SW480 (cell line): ENCODE measurements at regions not wholly inside any gene's neighbourhood (a gene's known extent, or its start where the extent isn't known, plus 50 kb on each side); places are given as distances from the start of the nearest gene placed in this dataset.

Experiments
- DNase-seq: peaks from one replicate; pipeline ENCODE4 v3.0.0-alpha.2; 2016; ENCODE audit warnings: low spot score

- DNase-seq, result peak; percentile 53
These were observed 283.1 kb downstream of the LMX1A start for GRCh38 chr1:165073185-165074007.

- DNase-seq, result no peak
These were observed 285.8 kb downstream of the LMX1A start for GRCh38 chr1:165070675-165071074.

GRCh38 chr1:165069829-165070228 is 286.7 kb downstream of the LMX1A start:
- no peak for DNase-seq

- no peak for DNase-seq
These were observed 287.8 kb downstream of the LMX1A start for GRCh38 chr1:165068741-165069140.

GRCh38 chr1:165067829-165068228 is 288.7 kb downstream of the LMX1A start:
- DNase-seq, result no peak

- no peak for DNase-seq
These were observed 293.1 kb downstream of the LMX1A start for GRCh38 chr1:165063181-165063965.

- DNase-seq, result no peak
These were observed 294.2 kb downstream of the LMX1A start for GRCh38 chr1:165062346-165062745.

- no peak for DNase-seq
These were observed 296.2 kb downstream of the LMX1A start for GRCh38 chr1:165060285-165060793.

GRCh38 chr1:165057956-165058355 is 298.6 kb downstream of the LMX1A start:
- DNase-seq, result no peak

GRCh38 chr1:165056914-165057313 is 299.6 kb downstream of the LMX1A start:
- no peak for DNase-seq

- DNase-seq, result no peak
These were observed 300.9 kb downstream of the LMX1A start for GRCh38 chr1:165055581-165055980.

GRCh38 chr1:165054627-165055026 is 301.9 kb downstream of the LMX1A start:
- DNase-seq, result no peak

GRCh38 chr1:165053351-165053750 is 303.2 kb downstream of the LMX1A start:
- no peak for DNase-seq

GRCh38 chr1:165052936-165053335 is 303.6 kb downstream of the LMX1A start:
- no peak for DNase-seq

- DNase-seq, result no peak
These were observed 304.1 kb downstream of the LMX1A start for GRCh38 chr1:165052431-165052830.

GRCh38 chr1:165050246-165050645 is 306.3 kb downstream of the LMX1A start:
- peak; percentile 48 for DNase-seq

- no peak for DNase-seq
These were observed 308.5 kb downstream of the LMX1A start for GRCh38 chr1:165047994-165048393.

- DNase-seq, result no peak
These were observed 310.6 kb downstream of the LMX1A start for GRCh38 chr1:165045902-165046301.

- no peak for DNase-seq
These were observed 315.9 kb downstream of the LMX1A start for GRCh38 chr1:165040641-165041040.

GRCh38 chr1:165039996-165040395 is 316.5 kb downstream of the LMX1A start:
- DNase-seq, result no peak

GRCh38 chr1:165036403-165036802 is 320.1 kb downstream of the LMX1A start:
- DNase-seq, result no peak

GRCh38 chr1:165034136-165034809 is 322.2 kb downstream of the LMX1A start:
- no peak for DNase-seq

GRCh38 chr1:165031001-165031400 is 325.5 kb downstream of the LMX1A start:
- no peak for DNase-seq
